Coronary artery (tissue), 2 donors: ENCODE measurements at regions not wholly inside any gene's neighbourhood (a gene's known extent, or its start where the extent isn't known, plus 50 kb on each side); places are given as distances from the start of the nearest gene placed in this dataset.

Experiments used
- DNase-seq: peaks from one replicate; pipeline ENCODE4 v3.0.0-alpha.2; 2017; ENCODE audit warnings: low spot score
- H3K27ac ChIP-seq, 2 donors: fragments of 200-600 bp; sonication (generic); one replicate each; pipeline ENCODE4 v1.5.1; 2016 to 2019
- H3K4me3 ChIP-seq: fragments of 200-600 bp; sonication (generic); 2 replicates; pipeline ENCODE4 v1.5.1; 2016; ENCODE audit warnings: mild to moderate bottlenecking, moderate library complexity
- CTCF ChIP-seq: fragments of 200-600 bp; sonication (generic); IDR thresholded peaks from one replicate; pipeline ENCODE4 v1.5.1; 2019; ENCODE audit warnings: antibody characterized with exemption

- H3K27ac ChIP-seq: no peak overlapping the region
- H3K4me3 ChIP-seq: no peak overlapping the region
- no peak for DNase-seq
- no peak for TF ChIP-seq CTCF
Observed at GRCh38 chr12:30843211-30843610, 83.3 kb upstream of the TSPAN11 start.

DNA sequence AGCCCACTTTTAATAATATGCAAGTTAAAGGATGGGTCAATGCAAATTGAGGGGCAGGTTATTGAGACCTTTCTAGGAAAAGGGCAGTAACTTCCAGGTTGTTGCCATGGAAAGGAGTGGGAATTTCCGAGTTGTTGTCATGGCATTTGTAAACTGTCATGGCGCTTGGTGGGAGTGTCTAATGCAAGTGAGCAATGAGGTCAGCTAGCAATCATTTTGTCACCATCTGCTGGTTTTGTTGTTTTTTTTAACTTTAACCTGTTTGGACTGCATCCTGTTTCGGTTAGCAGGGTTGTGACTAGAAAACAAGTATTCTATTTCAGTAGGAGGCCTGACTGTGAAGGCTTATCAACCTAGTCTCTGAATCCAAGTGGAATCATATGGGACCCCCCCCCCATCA, 85.8 kb upstream of the TSPAN11 start:
- Histone ChIP-seq H3K27ac (no peak overlapping the region), H3K4me3 (no peak overlapping the region)
- no peak for DNase-seq
- no peak for TF ChIP-seq CTCF

GRCh38 chr12:30839643-30840220, 85.0 kb upstream of the CAPRIN2 start:
- Histone ChIP-seq H3K27ac (no peak overlapping the region), H3K4me3 (no peak overlapping the region)
- TF ChIP-seq CTCF: no peak
- DNase-seq: no peak

DNA sequence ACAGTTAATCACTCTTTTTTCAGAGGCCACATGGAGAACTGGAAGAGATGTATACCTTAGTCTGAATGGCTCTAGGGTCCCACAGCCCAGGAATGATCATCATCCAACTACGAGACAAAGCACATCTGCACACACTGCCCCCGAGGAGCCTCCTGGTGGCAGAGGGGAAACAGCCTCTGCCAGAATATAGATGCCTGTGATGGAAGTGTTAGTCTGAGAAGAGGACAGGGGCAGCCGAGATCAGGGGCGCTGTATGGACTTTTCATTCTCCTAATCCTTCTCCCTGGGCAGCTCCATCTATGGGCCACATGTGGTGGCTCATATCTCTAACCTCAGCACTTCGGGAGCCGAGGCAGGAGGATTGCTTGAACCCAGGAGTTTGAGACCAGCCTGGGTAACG, 82.8 kb upstream of the CAPRIN2 start:
- Histone ChIP-seq H3K4me3 (no peak overlapping the region), H3K27ac (no peak overlapping the region)
- no peak for DNase-seq
- no peak for TF ChIP-seq CTCF

- no peak for TF ChIP-seq CTCF
- DNase-seq: no peak
- H3K4me3 ChIP-seq: no peak overlapping the region
- H3K27ac ChIP-seq: no peak overlapping the region
Observed at GRCh38 chr12:30836656-30837445, 82.1 kb upstream of the CAPRIN2 start.

- DNase-seq: no peak
- Histone ChIP-seq H3K27ac (no peak overlapping the region), H3K4me3 (no peak overlapping the region)
- no peak for TF ChIP-seq CTCF
Observed at GRCh38 chr12:30835216-30835615, 80.5 kb upstream of the CAPRIN2 start.

DNA sequence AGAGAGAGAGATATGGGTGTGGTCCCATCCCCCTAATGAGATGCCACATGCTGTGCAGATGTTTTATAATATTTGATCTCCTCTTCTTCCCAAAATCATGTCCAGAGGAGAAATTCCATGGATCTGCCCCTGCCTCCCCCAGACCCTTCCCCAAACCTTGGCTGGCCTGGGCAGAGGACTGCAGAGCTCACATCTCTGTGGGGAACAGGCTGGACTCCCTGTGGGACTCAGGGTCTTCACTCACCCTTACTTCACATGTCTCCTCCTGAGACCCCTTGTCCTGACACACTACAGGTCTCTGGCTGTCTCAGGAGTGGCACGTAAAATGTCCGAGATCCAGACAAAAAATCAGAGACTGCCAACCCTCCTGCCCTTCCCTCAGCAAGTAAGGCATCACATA, 76.0 kb upstream of the CAPRIN2 start:
- no peak for DNase-seq
- H3K4me3 ChIP-seq: no peak overlapping the region
- no peak overlapping the region for H3K27ac ChIP-seq
- no peak for TF ChIP-seq CTCF
